K562 (cell line): ENCODE measurements at regions not wholly inside any gene's neighbourhood (a gene's known extent, or its start where the extent isn't known, plus 50 kb on each side); places are given as distances from the start of the nearest gene placed in this dataset.

ENCODE experiments used
- ARID1B ChIP-seq: fragments of 450-650 bp; IDR thresholded peaks from 2 replicates; pipeline ENCODE4 v1.6.1; 2016; ENCODE audit warnings: antibody characterized with exemption, mild to moderate bottlenecking, inconsistent platforms
- ELF4 ChIP-seq: fragments of 450-650 bp; formaldehyde crosslinking; IDR thresholded peaks from 2 replicates; pipeline ENCODE4 v1.4.0; 2022; ENCODE audit warnings: missing genetic modification characterization
- EP300 ChIP-seq: IDR thresholded peaks from 2 replicates; pipeline ENCODE4 v1.6.1; 2012; ENCODE audit warnings: low read length, improper control_type of control experiment
- GABPA ChIP-seq: fragments of 200-800 bp; sonication (Bioruptor generic); conservative IDR thresholded peaks from 2 replicates; pipeline ENCODE4 v1.6.1; 2016; ENCODE audit warnings: low read depth, missing genetic modification characterization, missing compliant biosample characterization
- GABPB1 ChIP-seq: sonication (generic); formaldehyde crosslinking; IDR thresholded peaks from 2 replicates; pipeline ENCODE4 v1.8.0; 2022; ENCODE audit warnings: mild to moderate bottlenecking, missing genetic modification reagents
- GABPB2 ChIP-seq: fragments of 250-450 bp; sonication (Bioruptor Pico); conservative IDR thresholded peaks from 2 replicates; pipeline ENCODE4 v1.5.1; 2021; ENCODE audit warnings: mild to moderate bottlenecking
- L3MBTL2 ChIP-seq: fragments of 450-650 bp; IDR thresholded peaks from 2 replicates; pipeline ENCODE4 v1.6.1; 2016; ENCODE audit warnings: mild to moderate bottlenecking, moderate library complexity
- MCM7 ChIP-seq, 2 experiments: fragments of 450-650 bp; IDR thresholded peaks; 2 replicates each; pipeline ENCODE4 v1.6.1; 2016 to 2018
- MEF2A ChIP-seq: IDR thresholded peaks from 2 replicates; pipeline ENCODE4 v1.6.1; 2011; ENCODE audit warnings: low read depth, mild to moderate bottlenecking, low read length, moderate library complexity; ENCODE audit not compliant: control insufficient read depth
- MIER1 ChIP-seq: fragments of 450-650 bp; IDR thresholded peaks from 2 replicates; pipeline ENCODE4 v1.6.1; 2016; ENCODE audit warnings: antibody characterized with exemption, mild to moderate bottlenecking, low read depth
- MTA1 ChIP-seq: fragments of 450-650 bp; IDR thresholded peaks from 2 replicates; pipeline ENCODE4 v1.6.1; 2017; ENCODE audit warnings: borderline replicate concordance
- NBN ChIP-seq: fragments of 450-650 bp; IDR thresholded peaks from 2 replicates; pipeline ENCODE4 v1.6.1; 2016; ENCODE audit warnings: low read depth, mild to moderate bottlenecking
- NFYB ChIP-seq: IDR thresholded peaks from 2 replicates; pipeline ENCODE4 v1.6.1; 2011; ENCODE audit warnings: mild to moderate bottlenecking, moderate library complexity; ENCODE audit not compliant: insufficient read length; ENCODE audit errors: extremely low read depth
- NR3C1 ChIP-seq: sonication (generic); formaldehyde crosslinking; IDR thresholded peaks from 2 replicates; pipeline ENCODE4 v1.8.1; 2022; ENCODE audit warnings: missing genetic modification reagents
- POLR2A ChIP-seq: fragments of 450-650 bp; conservative IDR thresholded peaks from 2 replicates; pipeline ENCODE4 v1.6.1; 2016
- POLR2AphosphoS5 ChIP-seq: IDR thresholded peaks from 2 replicates; pipeline ENCODE4 v1.6.1; 2011; ENCODE audit warnings: mild to moderate bottlenecking, low read depth, low read length, moderate library complexity; ENCODE audit not compliant: control insufficient read depth, insufficient read depth
- RBBP5 ChIP-seq: fragments of 200-600 bp; sonication (generic); IDR thresholded peaks from 2 replicates; pipeline ENCODE4 v1.6.1; 2012; ENCODE audit warnings: borderline replicate concordance, mild to moderate bottlenecking, low read length, control low read depth, inconsistent platforms; ENCODE audit not compliant: insufficient read depth, poor library complexity, severe bottlenecking
- SMAD4 ChIP-seq: fragments of 250-450 bp; sonication (Bioruptor Pico); conservative IDR thresholded peaks from 2 replicates; pipeline ENCODE4 v1.8.0; 2021; ENCODE audit warnings: inconsistent platforms, mild to moderate bottlenecking, moderate library complexity
- SP1 ChIP-seq: sonication (generic); formaldehyde crosslinking; IDR thresholded peaks from 2 replicates; pipeline ENCODE4 v1.8.1; 2022; ENCODE audit warnings: mild to moderate bottlenecking, missing genetic modification reagents
- SRSF3 ChIP-seq: fragments of 200-400 bp; formaldehyde crosslinking; IDR thresholded peaks from 2 replicates; pipeline ENCODE4 v1.6.1; 2016; ENCODE audit warnings: mild to moderate bottlenecking, low read length, moderate library complexity; ENCODE audit not compliant: insufficient read depth
- TARDBP ChIP-seq: fragments of 450-650 bp; IDR thresholded peaks from 2 replicates; pipeline ENCODE4 v1.6.1; 2016
- ZC3H11A ChIP-seq: IDR thresholded peaks from 2 replicates; pipeline ENCODE4 v1.6.1; 2012; ENCODE audit warnings: low read depth, low read length, improper control_type of control experiment
- ZNF197 ChIP-seq: fragments of 200-800 bp; sonication (Bioruptor generic); IDR thresholded peaks from 2 replicates; pipeline ENCODE4 v1.6.1; 2016; ENCODE audit warnings: low read depth, missing genetic modification characterization, missing compliant biosample characterization
- ZNF24 ChIP-seq: fragments of 450-650 bp; IDR thresholded peaks from 2 replicates; pipeline ENCODE4 v1.6.1; 2016
- ZNF324 ChIP-seq: fragments of 250-450 bp; sonication (Bioruptor Pico); IDR thresholded peaks from 2 replicates; pipeline ENCODE4 v1.4.0; 2020; ENCODE audit warnings: mild to moderate bottlenecking
- ZNF507 ChIP-seq: conservative IDR thresholded peaks from 2 replicates; pipeline ENCODE4 v1.6.1; 2017; ENCODE audit warnings: missing genetic modification characterization, missing compliant biosample characterization
- ZNF57 ChIP-seq: fragments of 450-650 bp; formaldehyde crosslinking; IDR thresholded peaks from 2 replicates; pipeline ENCODE4 v1.4.0; 2020; ENCODE audit warnings: mild to moderate bottlenecking, moderate library complexity
- ZNF696 ChIP-seq: fragments of 250-450 bp; sonication (Bioruptor Pico); conservative IDR thresholded peaks from 2 replicates; pipeline ENCODE4 v1.4.0; 2020; ENCODE audit warnings: mild to moderate bottlenecking, moderate library complexity
- TF ChIP-seq, protein P1 (sequence below): sonication (generic); formaldehyde crosslinking; IDR thresholded peaks from 2 replicates; pipeline ENCODE4 v1.8.1; 2022; ENCODE audit warnings: missing genetic modification reagents
- TF ChIP-seq, protein P2 (sequence below): fragments of 450-650 bp; IDR thresholded peaks from 2 replicates; pipeline ENCODE4 v1.6.1; 2016; ENCODE audit warnings: missing biosample characterization, missing genetic modification characterization

DNA sequence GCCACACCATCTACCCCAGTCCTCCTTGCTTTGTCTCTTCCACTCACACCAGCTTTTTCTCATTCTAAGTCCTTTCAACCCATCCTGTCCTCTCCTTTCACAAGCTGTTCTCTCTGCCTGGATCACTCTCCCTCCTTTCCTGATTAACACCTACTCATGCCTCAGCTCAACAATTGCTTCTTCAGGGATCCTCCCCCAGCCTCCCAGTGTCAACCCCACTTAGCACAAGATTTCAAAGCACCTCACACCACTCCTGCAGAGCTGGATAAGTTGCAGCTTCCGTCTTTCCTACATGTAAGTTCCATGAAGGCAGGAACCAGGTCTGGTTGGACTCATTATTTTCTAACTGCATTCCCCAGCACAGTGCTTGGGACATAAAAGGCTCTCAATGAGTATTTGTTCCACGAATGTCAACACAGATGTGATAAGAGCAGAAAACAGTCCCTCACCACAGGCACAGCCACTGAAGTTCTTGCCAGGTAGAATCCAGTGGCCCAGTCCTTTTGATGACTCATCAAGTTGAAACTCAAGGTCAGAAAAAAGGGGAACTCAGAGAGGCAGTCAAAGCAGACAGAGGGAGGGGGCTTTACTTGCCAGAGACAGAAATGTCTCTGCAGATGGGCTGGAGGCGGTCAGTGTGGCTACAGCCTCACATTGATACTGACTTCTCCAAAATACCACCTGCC, 193.4 kb upstream of the PRDM1 start (continued):
- TF ChIP-seq GABPA (tag) (no peak), MIER1 (no peak), MCM7 (IDR thresholded peaks at IDR 0.05) (no peak), TARDBP (no peak), ZC3H11A (no peak), L3MBTL2 (no peak; the same call in 1 of the 2 replicates), POLR2AphosphoS5 (no peak), ZNF696 (CRISPR knock-in tag) (no peak), RBBP5 (no peak), ARID1B (peak; percentile 75; the same call in 1 of the 2 replicates), ZNF24 (no peak), POLR2A (no peak), NR3C1 (no peak), SRSF3 (no peak), SMAD4 (CRISPR knock-in tag) (peak; percentile 60; the same call in 1 of the 2 replicates), ZNF57 (no peak), ELF4 (CRISPR knock-in tag) (no peak), MEF2A (no peak), GABPB2 (no peak), GABPB1 (no peak), MTA1 (no peak; the same call in 1 of the 2 replicates), EP300 (peak; percentile 52), ZNF197 (CRISPR knock-in tag) (no peak), NBN (no peak), NFYB (no peak), ZNF507 (tag) (no peak), ZNF324 (no peak), SP1 (0 out of 2 replicates have a peak, but pooled peaks have one; percentile 19)
- TF ChIP-seq, protein P1, sequence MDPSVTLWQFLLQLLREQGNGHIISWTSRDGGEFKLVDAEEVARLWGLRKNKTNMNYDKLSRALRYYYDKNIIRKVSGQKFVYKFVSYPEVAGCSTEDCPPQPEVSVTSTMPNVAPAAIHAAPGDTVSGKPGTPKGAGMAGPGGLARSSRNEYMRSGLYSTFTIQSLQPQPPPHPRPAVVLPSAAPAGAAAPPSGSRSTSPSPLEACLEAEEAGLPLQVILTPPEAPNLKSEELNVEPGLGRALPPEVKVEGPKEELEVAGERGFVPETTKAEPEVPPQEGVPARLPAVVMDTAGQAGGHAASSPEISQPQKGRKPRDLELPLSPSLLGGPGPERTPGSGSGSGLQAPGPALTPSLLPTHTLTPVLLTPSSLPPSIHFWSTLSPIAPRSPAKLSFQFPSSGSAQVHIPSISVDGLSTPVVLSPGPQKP, result no peak
- TF ChIP-seq, protein P2, sequence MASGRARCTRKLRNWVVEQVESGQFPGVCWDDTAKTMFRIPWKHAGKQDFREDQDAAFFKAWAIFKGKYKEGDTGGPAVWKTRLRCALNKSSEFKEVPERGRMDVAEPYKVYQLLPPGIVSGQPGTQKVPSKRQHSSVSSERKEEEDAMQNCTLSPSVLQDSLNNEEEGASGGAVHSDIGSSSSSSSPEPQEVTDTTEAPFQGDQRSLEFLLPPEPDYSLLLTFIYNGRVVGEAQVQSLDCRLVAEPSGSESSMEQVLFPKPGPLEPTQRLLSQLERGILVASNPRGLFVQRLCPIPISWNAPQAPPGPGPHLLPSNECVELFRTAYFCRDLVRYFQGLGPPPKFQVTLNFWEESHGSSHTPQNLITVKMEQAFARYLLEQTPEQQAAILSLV, result no peak
